ENCODE measurements at regions not wholly inside any gene's neighbourhood (a gene's known extent, or its start where the extent isn't known, plus 50 kb on each side); places are given as distances from the start of the nearest gene placed in this dataset.

DNA sequence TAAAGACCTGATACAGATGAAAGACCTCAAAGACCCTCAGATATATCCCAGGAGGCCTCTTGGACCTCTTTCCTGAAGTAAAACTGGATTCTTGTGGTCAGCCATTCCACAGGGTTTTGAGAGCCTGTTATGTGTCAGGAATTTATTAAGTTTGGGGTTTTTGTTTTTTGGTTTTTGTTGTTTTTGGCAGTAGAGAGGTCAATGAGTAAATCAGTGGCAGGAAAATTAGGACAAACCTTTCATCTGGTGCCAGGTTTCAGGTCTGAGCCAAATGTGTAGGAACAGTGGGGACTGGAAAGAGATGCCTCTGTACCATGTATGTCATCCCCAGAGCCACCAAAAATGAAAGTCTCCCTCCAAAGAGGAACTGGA, 520.4 kb upstream of the MDFIC2 start:
- H3K4me3 ChIP-seq (ENCODE audit: low read depth in 1 of 3, low read length in 3 of 3) = no peak overlapping the region
- H3K4me1 ChIP-seq (ENCODE audit: control insufficient read depth in 4 of 4, insufficient read depth in 4 of 4, low read length in 3 of 4) = no peaks in the 10 kb centered on the region
- no peaks in the 10 kb centered on the region for H3K9me3 ChIP-seq (ENCODE audit: control insufficient read depth in 4 of 4, low read length in 3 of 4)
- H3K36me3 ChIP-seq (ENCODE audit: control insufficient read depth in 4 of 4, insufficient read depth in 3 of 4, low read depth in 1 of 4, low read length in 3 of 4) = no peaks in the 10 kb centered on the region
- no peak overlapping the region for H3K9ac ChIP-seq (ENCODE audit: low read depth in 1 of 2, low read length in 2 of 2)
- no peak overlapping the region for H3K27ac ChIP-seq (ENCODE audit: low read depth in 1 of 2, low read length in 2 of 2)
- no peak for DNase-seq (ENCODE audit: low spot score)
- peaks cover 0 to 3% (median 0%) of the 10 kb centered on the region in 4 donors for H3K27me3 ChIP-seq (ENCODE audit: control insufficient read depth in 4 of 4, insufficient read depth in 4 of 4, low read length in 3 of 4)
- no peak for TF ChIP-seq EGR1 (IDR thresholded peaks at IDR 0.05; ENCODE audit: low read depth in 2 of 2)
- TF ChIP-seq, protein P1, sequence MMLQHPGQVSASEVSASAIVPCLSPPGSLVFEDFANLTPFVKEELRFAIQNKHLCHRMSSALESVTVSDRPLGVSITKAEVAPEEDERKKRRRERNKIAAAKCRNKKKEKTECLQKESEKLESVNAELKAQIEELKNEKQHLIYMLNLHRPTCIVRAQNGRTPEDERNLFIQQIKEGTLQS (IDR thresholded peaks at IDR 0.05) = no peak
- no peak for TF ChIP-seq RAD21 (IDR thresholded peaks at IDR 0.05)
- no peak for TF ChIP-seq RXRA (IDR thresholded peaks at IDR 0.05)
- TF ChIP-seq YY1 (IDR thresholded peaks at IDR 0.05) = no peak
- TF ChIP-seq NR2F2 (IDR thresholded peaks at IDR 0.05) = no peak
- TF ChIP-seq, protein P2, sequence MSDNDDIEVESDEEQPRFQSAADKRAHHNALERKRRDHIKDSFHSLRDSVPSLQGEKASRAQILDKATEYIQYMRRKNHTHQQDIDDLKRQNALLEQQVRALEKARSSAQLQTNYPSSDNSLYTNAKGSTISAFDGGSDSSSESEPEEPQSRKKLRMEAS (IDR thresholded peaks at IDR 0.05) = no peak
- no peak for TF ChIP-seq JUND (IDR thresholded peaks at IDR 0.05)
- no peak for TF ChIP-seq CTCF (IDR thresholded peaks at IDR 0.05; ENCODE audit: low read depth, low read length, missing input control)
- TF ChIP-seq, protein P3, sequence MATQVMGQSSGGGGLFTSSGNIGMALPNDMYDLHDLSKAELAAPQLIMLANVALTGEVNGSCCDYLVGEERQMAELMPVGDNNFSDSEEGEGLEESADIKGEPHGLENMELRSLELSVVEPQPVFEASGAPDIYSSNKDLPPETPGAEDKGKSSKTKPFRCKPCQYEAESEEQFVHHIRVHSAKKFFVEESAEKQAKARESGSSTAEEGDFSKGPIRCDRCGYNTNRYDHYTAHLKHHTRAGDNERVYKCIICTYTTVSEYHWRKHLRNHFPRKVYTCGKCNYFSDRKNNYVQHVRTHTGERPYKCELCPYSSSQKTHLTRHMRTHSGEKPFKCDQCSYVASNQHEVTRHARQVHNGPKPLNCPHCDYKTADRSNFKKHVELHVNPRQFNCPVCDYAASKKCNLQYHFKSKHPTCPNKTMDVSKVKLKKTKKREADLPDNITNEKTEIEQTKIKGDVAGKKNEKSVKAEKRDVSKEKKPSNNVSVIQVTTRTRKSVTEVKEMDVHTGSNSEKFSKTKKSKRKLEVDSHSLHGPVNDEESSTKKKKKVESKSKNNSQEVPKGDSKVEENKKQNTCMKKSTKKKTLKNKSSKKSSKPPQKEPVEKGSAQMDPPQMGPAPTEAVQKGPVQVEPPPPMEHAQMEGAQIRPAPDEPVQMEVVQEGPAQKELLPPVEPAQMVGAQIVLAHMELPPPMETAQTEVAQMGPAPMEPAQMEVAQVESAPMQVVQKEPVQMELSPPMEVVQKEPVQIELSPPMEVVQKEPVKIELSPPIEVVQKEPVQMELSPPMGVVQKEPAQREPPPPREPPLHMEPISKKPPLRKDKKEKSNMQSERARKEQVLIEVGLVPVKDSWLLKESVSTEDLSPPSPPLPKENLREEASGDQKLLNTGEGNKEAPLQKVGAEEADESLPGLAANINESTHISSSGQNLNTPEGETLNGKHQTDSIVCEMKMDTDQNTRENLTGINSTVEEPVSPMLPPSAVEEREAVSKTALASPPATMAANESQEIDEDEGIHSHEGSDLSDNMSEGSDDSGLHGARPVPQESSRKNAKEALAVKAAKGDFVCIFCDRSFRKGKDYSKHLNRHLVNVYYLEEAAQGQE (IDR thresholded peaks at IDR 0.05) = no peak
- no peak for TF ChIP-seq FOXA1 (IDR thresholded peaks at IDR 0.05)
- no peak for TF ChIP-seq FOXA2 (IDR thresholded peaks at IDR 0.05)
- no peak for TF ChIP-seq HNF4A (conservative IDR thresholded peaks at IDR 0.05)
- TF ChIP-seq HNF4G (IDR thresholded peaks at IDR 0.05) = no peak
- no peak for TF ChIP-seq ZBTB33 (IDR thresholded peaks at IDR 0.05)
- no peak for TF ChIP-seq GABPA (IDR thresholded peaks at IDR 0.05 in 1 of 2, conservative IDR thresholded peaks at IDR 0.05 in 1 of 2)
- no peak for TF ChIP-seq SP1 (IDR thresholded peaks at IDR 0.05)

All from liver (tissue), 7 donors.